Caco-2 (cell line): ENCODE measurements at regions not wholly inside any gene's neighbourhood (a gene's known extent, or its start where the extent isn't known, plus 50 kb on each side); places are given as distances from the start of the nearest gene placed in this dataset.

ENCODE experiments used
- BruUV-seq: library from RNA; stranded (reverse); fragments of 400-500 nt; replicated peaks from 2 replicates; lab custom pipeline; 2021; lab: Mats Ljungman, UMichigan
- CTCF ChIA-PET: fragments of 300-600 bp; sonication (Branson Sonifier 250); formaldehyde crosslinking; loops from one replicate; lab custom pipeline; 2022; ENCODE audit warnings: antibody characterized with exemption; lab: Charles Lee
- POLR2A ChIA-PET: fragments of 300-600 bp; sonication (Branson Sonifier 250); formaldehyde crosslinking; loops from one replicate; lab custom pipeline; 2022; ENCODE audit warnings: antibody characterized with exemption; lab: Charles Lee
- DNase-seq, 2 experiments: peaks; one replicate each; pipeline versions ENCODE4 v3.0.0 to v3.0.0-alpha.2; 2020 to 2022
- H3K27me3 ChIP-seq: replicated peaks from 2 replicates; pipeline ENCODE4 v1.6.0; 2011; ENCODE audit warnings: low read length; ENCODE audit not compliant: control insufficient read depth, insufficient read depth
- H3K36me3 ChIP-seq: 2 replicates; pipeline ENCODE4 v1.5.1; 2011; ENCODE audit warnings: low read length; ENCODE audit not compliant: control insufficient read depth, insufficient read depth
- H3K4me1 ChIP-seq: fragments of 250-450 bp; sonication (Bioruptor Pico); 2 replicates; pipeline ENCODE4 v1.5.1; 2020; ENCODE audit warnings: mild to moderate bottlenecking
- H3K4me3 ChIP-seq: 2 replicates; pipeline ENCODE4 v1.5.1; 2011; ENCODE audit warnings: low read depth, mild to moderate bottlenecking, control low read depth, low read length
- H3K9me3 ChIP-seq: fragments of 250-450 bp; sonication (Bioruptor Pico); 2 replicates; pipeline ENCODE4 v1.5.1; 2020; ENCODE audit warnings: mild to moderate bottlenecking, moderate library complexity
- H3K27ac Mint-ChIP-seq: one replicate; pipeline ENCODE4 v1.8.0; 2022; ENCODE audit warnings: mixed read lengths; ENCODE audit not compliant: unreplicated experiment
- H3K27me3 Mint-ChIP-seq: one replicate; pipeline ENCODE4 v1.8.0; 2022; ENCODE audit warnings: mixed read lengths; ENCODE audit not compliant: insufficient read depth, unreplicated experiment
- H3K36me3 Mint-ChIP-seq: one replicate; pipeline ENCODE4 v1.8.0; 2022; ENCODE audit warnings: mild to moderate bottlenecking, mixed read lengths; ENCODE audit not compliant: insufficient read depth, unreplicated experiment
- H3K4me1 Mint-ChIP-seq: one replicate; pipeline ENCODE4 v1.8.0; 2022; ENCODE audit warnings: low read depth, mixed read lengths; ENCODE audit not compliant: unreplicated experiment
- H3K4me3 Mint-ChIP-seq: one replicate; pipeline ENCODE4 v1.8.0; 2022; ENCODE audit warnings: mild to moderate bottlenecking, moderate library complexity, mixed read lengths; ENCODE audit not compliant: unreplicated experiment
- H3K9me3 Mint-ChIP-seq: one replicate; pipeline ENCODE4 v1.8.0; 2022; ENCODE audit warnings: mixed read lengths; ENCODE audit not compliant: unreplicated experiment
- CTCF ChIP-seq, 2 experiments: fragments of 200-600 bp in 1 of 2; IDR thresholded peaks; 1 replicate in 1 of 2; 2 replicates in 1 of 2; pipeline versions ENCODE4 v1.5.1 to v1.8.0; 2011 to 2022; ENCODE audit warnings: antibody characterized with exemption in 1 of 2, control low read depth in 1 of 2, inconsistent platforms in 1 of 2, low read depth in 1 of 2, low read length in 1 of 2, mild to moderate bottlenecking in 1 of 2, moderate library complexity in 1 of 2; ENCODE audit not compliant: insufficient read depth in 1 of 2, severe bottlenecking in 1 of 2, unreplicated experiment in 1 of 2
- intact Hi-C: fragments of 100-400 bp; cut with micrococcal nuclease; formaldehyde crosslinking; loops from one replicate; pipeline ENCODE4 v1.10.0; 2022; ENCODE audit not compliant: unreplicated experiment

- intact Hi-C loops, result no loop called here
- no TSS peak for BruUV-seq
- Mint-ChIP-seq H3K4me3 (no peak overlapping the region), H3K27me3 (no peaks in the 10 kb centered on the region), H3K27ac (no peak overlapping the region), H3K4me1 (no peaks in the 10 kb centered on the region), H3K9me3 (peaks cover 4% of the 10 kb centered on the region), H3K36me3 (no peaks in the 10 kb centered on the region)
- no peaks in the 10 kb centered on the region for H3K27me3 ChIP-seq
- ChIA-PET CTCF (no interaction called here), POLR2A (no interaction called here)
- no peaks in the 10 kb centered on the region for H3K4me1 ChIP-seq
- no peak for TF ChIP-seq CTCF (IDR thresholded peaks at IDR 0.05; ENCODE audit: insufficient read depth in 1 of 2, low read depth in 1 of 2, low read length in 1 of 2, severe bottlenecking in 1 of 2, unreplicated experiment in 1 of 2)
- H3K36me3 ChIP-seq, result no peaks in the 10 kb centered on the region
- H3K9me3 ChIP-seq, result no peaks in the 10 kb centered on the region; the same call in 1 of the 2 replicates
- no peak overlapping the region for H3K4me3 ChIP-seq
- DNase-seq, result no peak
Measured at GRCh38 chr6:66561479-66561878, 854.5 kb upstream of the EYS start.

- H3K4me3 ChIP-seq, result no peak overlapping the region
- Mint-ChIP-seq H3K4me1 (no peaks in the 10 kb centered on the region), H3K27me3 (no peaks in the 10 kb centered on the region), H3K4me3 (no peak overlapping the region), H3K27ac (no peak overlapping the region), H3K9me3 (peaks cover 16% of the 10 kb centered on the region), H3K36me3 (no peaks in the 10 kb centered on the region)
- no peaks in the 10 kb centered on the region for H3K4me1 ChIP-seq
- intact Hi-C loops, result no loop called here
- DNase-seq, result peak; percentile 31 to 36
- no TSS peak for BruUV-seq
- peak in 1 of 2 experiments; percentile 19 for TF ChIP-seq CTCF (IDR thresholded peaks at IDR 0.05; ENCODE audit: insufficient read depth in 1 of 2, low read depth in 1 of 2, low read length in 1 of 2, severe bottlenecking in 1 of 2, unreplicated experiment in 1 of 2)
- H3K27me3 ChIP-seq, result no peaks in the 10 kb centered on the region
- ChIA-PET CTCF (no interaction called here), POLR2A (no interaction called here)
- no peaks in the 10 kb centered on the region; the same call in 1 of the 2 replicates for H3K9me3 ChIP-seq
- H3K36me3 ChIP-seq, result no peaks in the 10 kb centered on the region
Measured at GRCh38 chr6:66558189-66558588, 851.2 kb upstream of the EYS start.

GRCh38 chr6:66556936-66557335, 849.9 kb upstream of the EYS start:
- no peak for TF ChIP-seq CTCF (IDR thresholded peaks at IDR 0.05; ENCODE audit: insufficient read depth in 1 of 2, low read depth in 1 of 2, low read length in 1 of 2, severe bottlenecking in 1 of 2, unreplicated experiment in 1 of 2)
- Histone ChIP-seq H3K36me3 (no peaks in the 10 kb centered on the region), H3K4me3 (no peak overlapping the region), H3K4me1 (no peaks in the 10 kb centered on the region), H3K9me3 (no peaks in the 10 kb centered on the region; the same call in 1 of the 2 replicates), H3K27me3 (no peaks in the 10 kb centered on the region)
- intact Hi-C loops, result no loop called here
- H3K9me3 Mint-ChIP-seq, result peaks cover 16% of the 10 kb centered on the region
- H3K27me3 Mint-ChIP-seq, result no peaks in the 10 kb centered on the region
- no peak overlapping the region for H3K27ac Mint-ChIP-seq
- BruUV-seq, result no TSS peak
- ChIA-PET POLR2A (no interaction called here), CTCF (no interaction called here)
- no peak for DNase-seq
- H3K36me3 Mint-ChIP-seq, result no peaks in the 10 kb centered on the region
- H3K4me1 Mint-ChIP-seq, result no peaks in the 10 kb centered on the region
- no peak overlapping the region for H3K4me3 Mint-ChIP-seq
